GM19035 (cell line): ENCODE measurements at regions not wholly inside any gene's neighbourhood (a gene's known extent, or its start where the extent isn't known, plus 50 kb on each side); places are given as distances from the start of the nearest gene placed in this dataset.

ENCODE experiments used
- ATAC-seq: cut with Tn5 transposase; IDR thresholded peaks from one replicate; pipeline ENCODE4 v1.9.1; 2021; ENCODE audit not compliant: unreplicated experiment

DNA sequence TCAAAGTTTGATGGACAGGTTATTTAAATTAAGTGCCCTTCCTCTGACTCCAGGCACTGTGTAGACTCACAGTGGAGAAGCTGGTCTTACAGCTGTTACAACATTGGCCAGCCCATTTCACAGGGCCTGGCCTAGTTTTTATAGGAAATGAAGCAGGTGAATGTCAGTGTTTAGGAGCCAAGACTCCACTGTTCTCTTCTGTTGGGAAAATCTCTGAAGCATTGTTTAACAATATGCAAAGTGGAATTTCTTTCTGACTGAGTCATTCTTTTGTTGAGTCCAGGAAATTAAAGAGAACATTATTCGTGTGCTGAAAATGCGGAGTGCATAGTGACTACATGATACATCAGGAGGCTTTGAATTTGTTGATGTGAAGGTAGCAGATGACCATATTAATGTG is 64.7 kb downstream of the ARRDC4 start:
- no peak for ATAC-seq

DNA sequence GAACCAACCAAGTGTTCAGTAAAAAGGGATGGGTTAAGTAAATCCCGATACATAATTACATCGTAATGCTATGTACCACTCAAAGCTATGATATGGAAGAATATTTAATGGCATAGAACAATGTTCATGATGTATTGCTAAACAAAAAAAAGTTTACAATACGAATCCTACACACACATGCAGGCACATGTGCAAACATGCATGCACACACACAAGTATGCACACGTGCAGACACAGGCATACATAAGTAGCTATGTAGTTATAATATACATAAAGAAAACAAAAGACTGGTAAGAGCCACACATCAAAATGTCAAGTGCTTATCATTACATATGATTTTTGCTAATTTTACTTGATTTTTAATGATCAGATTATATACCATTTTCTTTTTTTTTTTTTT is 74.2 kb downstream of the ARRDC4 start:
- no peak for ATAC-seq

DNA sequence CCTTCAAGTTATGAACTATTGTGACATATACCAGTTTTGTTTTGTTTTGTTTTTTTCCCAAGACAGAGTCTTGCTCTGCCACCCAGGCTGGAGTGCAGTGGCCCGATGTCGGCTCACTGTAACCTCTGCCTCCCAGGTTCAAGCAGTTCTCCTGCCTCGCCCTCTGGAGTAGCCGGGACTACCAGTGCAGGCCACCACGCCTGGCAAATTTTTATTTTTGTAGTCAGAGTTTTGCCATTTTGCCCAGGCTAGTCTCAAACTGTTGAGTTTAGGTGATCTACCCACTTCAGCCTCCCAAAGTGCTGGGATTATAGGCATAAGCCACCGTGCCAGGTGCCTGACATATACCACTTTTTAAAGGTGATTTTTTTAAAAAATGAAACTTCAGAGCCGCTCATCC is 74.6 kb downstream of the ARRDC4 start:
- no peak for ATAC-seq

DNA sequence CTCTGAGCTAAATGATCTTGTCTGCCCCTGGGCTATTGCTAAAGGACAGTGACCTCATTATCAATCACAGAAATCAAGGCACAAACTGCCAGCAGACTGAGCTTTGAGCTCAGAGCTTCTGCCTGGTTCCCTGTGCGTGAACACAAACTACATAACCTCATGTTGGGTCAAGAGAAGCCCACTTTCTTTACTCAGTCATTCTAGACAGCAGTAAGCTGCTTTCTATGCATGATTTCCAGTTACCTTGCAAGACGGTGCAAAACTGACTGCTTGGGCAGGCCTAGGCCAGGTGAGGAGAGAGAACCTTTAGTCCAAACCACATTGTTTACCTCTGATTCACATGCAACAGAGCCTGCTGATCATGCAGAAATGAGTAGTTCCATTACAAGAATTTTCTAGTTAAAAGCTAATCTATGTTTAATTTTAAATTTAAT is 75.1 kb downstream of the ARRDC4 start:
- ATAC-seq = no peak

GRCh38 chr15:98039596-98039995 is 79.1 kb downstream of the ARRDC4 start:
- ATAC-seq = no peak

- ATAC-seq = no peak
Observed at GRCh38 chr15:98040146-98040545, 79.6 kb downstream of the ARRDC4 start.

DNA sequence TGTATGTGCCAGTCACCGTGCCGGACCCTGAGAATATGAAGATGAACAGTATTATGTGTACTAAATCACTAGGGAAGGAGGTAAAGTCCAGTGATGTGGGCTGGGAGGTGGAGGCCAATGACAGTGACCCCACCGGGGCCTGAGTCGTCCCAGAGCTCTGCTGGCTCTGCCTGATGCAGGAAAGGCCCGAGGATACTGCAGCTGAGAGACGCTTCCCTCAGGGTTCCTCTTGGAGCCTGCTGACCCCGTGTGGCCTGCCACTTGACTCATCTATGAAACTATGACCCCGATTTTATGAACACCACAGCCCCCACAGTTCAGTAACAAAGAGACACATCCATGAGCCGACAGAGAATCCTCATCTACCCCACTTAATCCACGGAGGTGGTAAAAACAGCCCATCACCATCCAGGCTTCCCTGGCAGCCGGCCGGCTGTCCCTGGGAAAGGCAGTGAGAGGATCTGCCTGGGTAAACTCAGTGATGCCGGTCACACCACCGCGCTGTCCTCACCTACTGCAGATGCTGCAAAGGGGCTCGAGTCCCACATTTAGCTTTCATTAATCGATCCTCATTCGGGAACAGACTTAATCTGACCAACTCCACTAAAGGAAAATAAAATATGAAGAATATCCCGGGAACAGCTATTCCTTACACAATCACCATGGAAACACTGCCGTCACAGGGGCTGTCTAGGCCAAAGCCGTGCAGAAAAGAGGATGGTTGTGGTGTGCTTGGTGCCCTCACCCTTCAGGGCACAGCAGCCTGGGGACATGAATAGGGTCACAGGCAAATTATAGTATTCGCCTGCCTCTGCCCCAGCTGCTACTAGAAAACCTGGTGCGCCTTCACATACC is 82.9 kb downstream of the ARRDC4 start:
- ATAC-seq = no peak

DNA sequence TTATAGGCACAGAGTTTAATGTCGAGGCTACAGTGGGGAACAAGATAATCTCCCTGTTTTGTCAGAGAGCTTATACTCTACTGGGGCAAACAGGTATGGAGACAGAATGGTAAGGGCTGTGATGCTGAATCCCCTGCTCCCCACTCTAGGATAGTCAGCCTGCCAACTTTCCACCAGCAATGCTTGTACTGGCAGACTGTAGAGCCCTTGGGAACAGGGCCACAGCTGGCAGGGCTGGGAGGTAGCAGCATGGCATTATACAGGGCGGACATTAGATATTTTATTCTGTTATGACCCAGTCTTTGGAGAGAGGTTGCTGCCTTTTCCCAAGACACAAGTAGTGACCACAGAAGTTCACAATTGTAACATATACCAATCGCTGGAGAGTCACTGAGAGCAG is 91.2 kb downstream of the ARRDC4 start:
- no peak for ATAC-seq

DNA sequence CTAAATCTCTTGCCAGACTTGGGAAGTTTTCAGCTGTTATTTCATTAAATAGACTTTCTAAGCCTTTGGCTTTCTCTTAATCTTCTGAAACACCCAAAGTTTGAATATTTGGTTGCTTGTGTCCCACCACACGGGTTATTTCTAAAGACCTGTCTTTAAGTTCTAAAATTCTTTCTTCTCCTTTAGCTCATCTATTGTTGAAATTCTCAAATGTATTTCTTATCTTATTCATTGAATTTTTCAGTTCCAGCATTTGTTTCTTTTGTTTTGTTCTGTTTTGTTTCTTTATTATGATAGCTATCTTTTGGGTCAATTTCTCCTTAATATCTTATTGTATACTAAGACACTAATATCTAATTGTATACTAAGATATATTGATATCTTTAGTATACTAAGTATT is 97.0 kb downstream of the ARRDC4 start:
- no peak for ATAC-seq

GRCh38 chr15:98062869-98063268 is 102.4 kb downstream of the ARRDC4 start:
- no peak for ATAC-seq

DNA sequence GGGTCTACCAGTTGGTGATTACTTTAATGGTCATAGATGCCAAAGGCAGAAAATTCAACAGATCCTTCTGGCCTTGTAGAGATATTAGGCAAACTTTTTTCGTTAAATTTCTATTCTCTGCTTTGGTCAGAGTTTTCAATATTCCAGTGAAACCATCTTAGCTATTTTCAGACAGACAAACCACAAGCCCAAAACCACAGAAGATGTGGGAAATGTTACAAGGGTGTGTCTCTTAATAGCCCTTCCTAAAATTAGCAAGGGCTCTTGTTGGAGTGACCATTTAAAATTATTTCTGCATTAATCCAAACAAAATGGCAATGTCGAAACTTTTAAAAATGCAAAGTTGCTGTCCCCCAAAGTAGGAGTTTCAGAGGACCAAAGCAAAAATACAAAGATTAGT is 102.8 kb downstream of the ARRDC4 start:
- no peak for ATAC-seq

DNA sequence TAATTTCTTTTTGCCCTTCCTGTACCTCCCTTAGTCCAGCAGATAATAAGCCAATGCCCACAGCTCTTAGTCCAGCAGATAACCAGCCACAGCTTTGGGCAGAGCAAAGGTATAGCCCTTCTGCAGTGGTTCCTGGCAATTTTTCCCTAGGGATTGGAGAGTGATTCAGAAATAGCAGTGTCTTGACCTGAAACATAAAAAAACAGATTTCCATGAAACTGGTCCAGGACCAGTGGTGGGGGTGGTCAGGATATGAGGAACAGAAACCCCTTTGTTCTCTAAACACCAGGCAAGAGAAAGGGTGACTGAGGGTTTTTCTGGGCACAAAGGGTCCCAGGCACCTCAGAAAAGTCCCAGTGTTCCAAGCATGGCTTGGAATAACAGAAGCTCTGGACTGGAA is 103.4 kb downstream of the ARRDC4 start:
- ATAC-seq = no peak

DNA sequence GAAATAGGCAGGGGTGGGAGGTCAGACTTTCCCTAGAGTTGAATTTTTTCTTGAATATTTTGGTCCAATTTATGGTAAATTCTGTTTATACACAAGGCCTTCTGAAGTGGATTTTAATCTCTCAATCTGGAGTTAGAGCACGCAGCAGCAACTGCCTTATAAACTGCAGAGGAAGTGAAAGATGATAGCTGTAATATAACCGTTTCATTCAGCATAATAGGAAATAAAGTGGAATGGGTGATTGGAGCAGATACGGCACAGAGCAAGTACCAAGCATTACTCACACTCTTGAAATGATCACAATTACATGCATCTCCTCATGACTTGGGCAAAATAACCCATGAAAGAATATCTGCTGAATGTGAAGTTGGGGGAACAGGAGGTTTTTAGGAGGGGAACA is 106.8 kb downstream of the ARRDC4 start:
- ATAC-seq = no peak

DNA sequence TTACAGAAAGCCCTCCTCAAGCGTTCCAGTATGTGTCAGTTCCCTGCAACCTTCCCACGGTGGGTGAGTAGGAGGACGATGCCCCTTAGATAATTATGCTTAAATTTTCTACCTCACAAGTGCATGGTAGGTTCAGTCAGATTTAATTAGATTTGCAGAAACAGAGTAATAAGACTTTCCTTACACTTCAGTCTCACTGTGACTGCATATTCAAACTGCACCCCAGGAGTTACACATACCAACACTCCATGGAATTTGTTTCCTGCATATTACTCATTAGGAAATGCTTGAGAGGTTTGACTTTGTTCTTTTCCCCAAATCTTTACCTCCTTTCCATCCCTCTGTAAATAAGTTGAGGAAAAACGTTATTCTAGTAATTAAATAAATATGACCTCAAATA is 108.8 kb downstream of the ARRDC4 start:
- no peak for ATAC-seq

DNA sequence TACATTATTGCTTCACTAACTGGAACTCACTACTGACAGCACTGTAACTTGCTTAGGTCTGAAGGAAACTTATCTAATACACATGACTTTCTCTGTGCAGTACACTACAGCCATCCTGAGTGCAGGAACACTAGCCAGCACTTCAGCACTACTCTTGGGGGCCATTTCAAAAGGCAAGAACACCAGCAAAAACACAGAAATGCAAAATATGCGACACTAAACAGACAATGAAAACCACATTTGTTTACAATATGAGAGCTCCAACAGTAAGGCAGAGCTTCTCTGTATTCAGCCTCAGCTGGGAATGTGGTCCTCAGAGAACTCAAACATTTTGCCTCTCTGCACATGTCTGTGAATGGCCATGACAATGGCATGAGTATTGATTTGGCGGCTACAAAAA is 109.6 kb downstream of the ARRDC4 start:
- ATAC-seq = no peak

- no peak for ATAC-seq
Observed at GRCh38 chr15:98071786-98072185, 111.3 kb downstream of the ARRDC4 start.

DNA sequence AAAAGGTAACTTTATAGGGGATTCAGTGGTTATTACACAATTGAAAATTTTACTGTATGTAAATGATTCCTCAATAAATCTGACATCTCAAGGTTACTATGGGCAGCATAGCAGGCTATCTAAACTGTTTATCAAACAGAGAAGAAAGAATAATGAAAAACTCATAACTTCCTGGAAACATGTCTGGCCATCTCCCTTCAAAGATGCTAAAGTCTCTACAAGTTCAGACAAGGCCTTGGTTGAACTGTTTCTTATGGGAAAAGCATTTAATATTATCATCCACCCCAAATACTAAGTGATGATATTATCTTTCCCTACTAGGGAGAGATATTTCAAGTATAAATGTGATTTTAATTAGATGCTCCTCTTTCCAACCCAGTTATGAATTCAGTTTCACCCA is 114.9 kb downstream of the ARRDC4 start:
- ATAC-seq = no peak

GRCh38 chr15:98076021-98076816 is 115.7 kb downstream of the ARRDC4 start:
- no peak for ATAC-seq

DNA sequence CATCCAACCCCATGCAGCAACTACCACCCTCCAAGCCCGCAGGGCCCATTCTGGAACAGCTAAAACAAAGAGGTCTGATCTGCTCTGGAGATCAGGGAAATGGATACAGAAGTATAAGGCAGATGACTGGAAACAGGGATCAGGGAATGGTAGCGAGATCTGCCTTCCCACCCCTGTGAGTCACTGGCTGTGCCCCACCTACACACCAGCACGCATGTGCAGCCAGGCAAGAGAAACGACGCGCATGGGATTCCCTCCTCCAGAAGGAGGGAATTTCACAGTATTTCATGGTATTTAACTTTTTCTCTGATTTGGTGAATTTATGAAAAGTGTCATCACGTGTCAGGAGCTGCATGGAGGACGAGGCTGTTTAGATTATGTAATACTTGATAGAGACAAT is 116.7 kb downstream of the ARRDC4 start:
- no peak for ATAC-seq

- no peak for ATAC-seq
Observed at GRCh38 chr15:98080791-98081190, 120.3 kb downstream of the ARRDC4 start.

- ATAC-seq = no peak
Observed at GRCh38 chr15:98083203-98083910, 122.9 kb downstream of the ARRDC4 start.
